H1 (cell line): ENCODE measurements at regions not wholly inside any gene's neighbourhood (a gene's known extent, or its start where the extent isn't known, plus 50 kb on each side); places are given as distances from the start of the nearest gene placed in this dataset.

ENCODE experiments used
- CTCF ChIA-PET: fragments of 300-600 bp; sonication (Branson Sonifier 250); formaldehyde crosslinking; loops from one replicate; lab custom pipeline; 2021; ENCODE audit not compliant: partially characterized antibody; lab: Charles Lee
- POLR2A ChIA-PET: fragments of 300-600 bp; sonication (Branson Sonifier 250); formaldehyde crosslinking; loops from one replicate; lab custom pipeline; 2021; ENCODE audit warnings: inconsistent platforms; ENCODE audit not compliant: partially characterized antibody; lab: Charles Lee
- DNase-seq, 2 experiments: peaks; one replicate each; pipeline versions ENCODE4 v3.0.0 to v3.0.0-alpha.2; 2010 to 2022; ENCODE audit warnings: low spot score in 2 of 2, low read depth in 1 of 2, mixed read lengths in 1 of 2
- FAIRE-seq: peaks from 2 replicates; lab custom pipeline; 2011; peaks lifted over from hg19 to GRCh38; lab: Jason Lieb, UNC
- H2AFZ ChIP-seq: 2 replicates; pipeline ENCODE4 v1.8.1; 2012; ENCODE audit warnings: low read length, inconsistent platforms
- H2AK5ac ChIP-seq: 2 replicates; pipeline ENCODE4 v1.6.1; 2013; ENCODE audit warnings: low read depth, low read length
- H2BK120ac ChIP-seq: replicated peaks from 2 replicates; pipeline ENCODE3; 2013; ENCODE audit warnings: low read depth, low read length, inconsistent platforms
- H2BK12ac ChIP-seq: 2 replicates; pipeline ENCODE4 v1.6.1; 2013; ENCODE audit warnings: low read depth, low read length
- H2BK15ac ChIP-seq: 2 replicates; pipeline ENCODE4 v1.6.1; 2013; ENCODE audit warnings: low read length
- H2BK20ac ChIP-seq: 2 replicates; pipeline ENCODE4 v1.6.1; 2013; ENCODE audit warnings: low read length
- H2BK5ac ChIP-seq: 2 replicates; pipeline ENCODE4 v1.6.1; 2013; ENCODE audit warnings: low read depth, low read length
- H3K14ac ChIP-seq: 2 replicates; pipeline ENCODE4 v1.6.1; 2013; ENCODE audit warnings: inconsistent platforms; ENCODE audit not compliant: insufficient read length
- H3K18ac ChIP-seq: 2 replicates; pipeline ENCODE4 v1.6.1; 2013; ENCODE audit warnings: low read length; ENCODE audit errors: extremely low read depth
- H3K23ac ChIP-seq: 2 replicates; pipeline ENCODE4 v1.6.1; 2013; ENCODE audit warnings: inconsistent platforms; ENCODE audit not compliant: insufficient read length
- H3K23me2 ChIP-seq: 2 replicates; pipeline ENCODE4 v1.6.1; 2013; ENCODE audit warnings: low read depth, low read length
- H3K27ac ChIP-seq: 2 replicates; pipeline ENCODE4 v1.6.1; 2011; ENCODE audit warnings: low read depth, low read length, inconsistent platforms
- H3K27me3 ChIP-seq, 4 experiments: replicated peaks in 1 of 4; 1 replicate in 1 of 4; 2 replicates in 3 of 4; pipeline versions ENCODE4 v1.6.1 to v1.8.1; 2011 to 2013; ENCODE audit warnings: low read length in 3 of 4, mild to moderate bottlenecking in 3 of 4, inconsistent platforms in 2 of 4, mixed read lengths in 2 of 4, moderate library complexity in 1 of 4; ENCODE audit not compliant: control insufficient read depth in 3 of 4, insufficient read depth in 3 of 4; ENCODE audit errors: extremely low read depth in 1 of 4
- H3K36me3 ChIP-seq, 4 experiments: 2 replicates each; pipeline versions ENCODE4 v1.6.1 to v1.8.1; 2011 to 2013; ENCODE audit warnings: mild to moderate bottlenecking in 4 of 4, low read length in 3 of 4, moderate library complexity in 2 of 4, control low read depth in 1 of 4, inconsistent platforms in 1 of 4; ENCODE audit not compliant: insufficient read depth in 4 of 4, control insufficient read depth in 2 of 4
- H3K4ac ChIP-seq: replicated peaks from 2 replicates; pipeline ENCODE3; 2013; ENCODE audit warnings: low read length, low read depth, mixed read lengths, inconsistent platforms; ENCODE audit not compliant: insufficient read length
- H3K4me1 ChIP-seq, 4 experiments: replicated peaks in 1 of 4; 1 replicate in 1 of 4; 2 replicates in 3 of 4; pipeline versions ENCODE4 v1.6.1 to v1.8.1; 2011 to 2013; ENCODE audit warnings: low read length in 3 of 4, inconsistent platforms in 2 of 4, mixed read lengths in 1 of 4; ENCODE audit not compliant: insufficient read depth in 4 of 4, control insufficient read depth in 3 of 4
- H3K4me2 ChIP-seq, 2 experiments: 2 replicates each; pipeline versions ENCODE4 v1.6.1 to v1.8.1; 2011 to 2013; ENCODE audit warnings: low read depth in 2 of 2, low read length in 2 of 2, control low read depth in 1 of 2, inconsistent platforms in 1 of 2, mild to moderate bottlenecking in 1 of 2; ENCODE audit not compliant: insufficient read depth in 1 of 2
- H3K4me3 ChIP-seq, 4 experiments: fragments of 200-600, 300-600 bp in 1 of 4; sonication (generic), shearing (Covaris generic), sonication (Bioruptor Twin) in 1 of 4; 2 replicates each; pipeline versions ENCODE4 v1.5.1 to v1.8.1; 2011 to 2016; ENCODE audit warnings: low read length in 4 of 4, low read depth in 3 of 4, control low read depth in 2 of 4, inconsistent platforms in 2 of 4, mild to moderate bottlenecking in 2 of 4, mixed read lengths in 1 of 4, moderate library complexity in 1 of 4; ENCODE audit not compliant: insufficient read depth in 2 of 4; ENCODE audit errors: extremely low read depth in 1 of 4
- H3K56ac ChIP-seq: replicated peaks from 2 replicates; pipeline ENCODE3; 2013; ENCODE audit warnings: low read depth, mild to moderate bottlenecking, mixed read lengths, low read length, inconsistent platforms; ENCODE audit not compliant: insufficient read length
- H3K79me1 ChIP-seq: 2 replicates; pipeline ENCODE4 v1.6.1; 2013; ENCODE audit warnings: low read depth, low read length, control low read depth
- H3K79me2 ChIP-seq, 2 experiments: 2 replicates each; pipeline versions ENCODE4 v1.6.1 to v1.8.1; 2012 to 2013; ENCODE audit warnings: low read length in 2 of 2, mild to moderate bottlenecking in 2 of 2, inconsistent platforms in 1 of 2; ENCODE audit not compliant: insufficient read depth in 2 of 2, control insufficient read depth in 1 of 2
- H3K9ac ChIP-seq, 4 experiments: replicated peaks in 1 of 4; 1 replicate in 1 of 4; 2 replicates in 3 of 4; pipeline versions ENCODE4 v1.6.1 to v1.8.1; 2011 to 2013; ENCODE audit warnings: low read depth in 3 of 4, low read length in 3 of 4, control low read depth in 2 of 4, mild to moderate bottlenecking in 2 of 4, moderate library complexity in 2 of 4, inconsistent platforms in 1 of 4; ENCODE audit errors: extremely low read depth in 1 of 4
- H3K9me3 ChIP-seq, 2 experiments: 2 replicates each; pipeline versions ENCODE4 v1.6.1 to v1.8.1; 2012 to 2013; ENCODE audit warnings: mild to moderate bottlenecking in 2 of 2, moderate library complexity in 2 of 2, control low read depth in 1 of 2, inconsistent platforms in 1 of 2, low read depth in 1 of 2, low read length in 1 of 2, mixed read lengths in 1 of 2; ENCODE audit not compliant: insufficient read depth in 2 of 2
- H4K20me1 ChIP-seq, 2 experiments: replicated peaks in 1 of 2; 2 replicates each; pipeline versions ENCODE3 to v1.8.1; 2011 to 2013; ENCODE audit warnings: inconsistent platforms in 2 of 2, low read length in 2 of 2, mild to moderate bottlenecking in 1 of 2; ENCODE audit not compliant: insufficient read depth in 2 of 2, control insufficient read depth in 1 of 2
- H4K5ac ChIP-seq: 2 replicates; pipeline ENCODE4 v1.6.1; 2013; ENCODE audit warnings: low read length, low read depth, mixed read lengths, inconsistent platforms; ENCODE audit not compliant: insufficient read length
- H4K8ac ChIP-seq: 2 replicates; pipeline ENCODE4 v1.8.0; 2013; ENCODE audit warnings: mild to moderate bottlenecking, moderate library complexity, low read length, inconsistent platforms; ENCODE audit not compliant: insufficient read depth; ENCODE audit errors: extremely low read depth
- H4K91ac ChIP-seq: replicated peaks from 2 replicates; pipeline ENCODE3; 2013; ENCODE audit warnings: low read length, mixed read lengths, inconsistent platforms; ENCODE audit not compliant: insufficient read length
- CBX8 ChIP-seq: fragments of 300-800, 300-1000 bp; sonication (generic); IDR thresholded peaks from 2 replicates; pipeline ENCODE4 v1.7.1; 2016; ENCODE audit warnings: low read depth, low read length, borderline replicate concordance
- CHD2 ChIP-seq: IDR thresholded peaks from 2 replicates; pipeline ENCODE4 v1.6.1; 2012; ENCODE audit warnings: low read length, improper control_type of control experiment
- KDM4A ChIP-seq: IDR thresholded peaks from one replicate; pipeline ENCODE4 v1.7.1; 2012; ENCODE audit warnings: low read depth, mild to moderate bottlenecking, moderate library complexity, low read length, inconsistent platforms; ENCODE audit not compliant: severe bottlenecking
- NRF1 ChIP-seq: IDR thresholded peaks from 2 replicates; pipeline ENCODE4 v1.6.1; 2011; ENCODE audit warnings: mild to moderate bottlenecking, low read depth, low read length, improper control_type of control experiment
- RBBP5 ChIP-seq: IDR thresholded peaks from 2 replicates; pipeline ENCODE4 v1.7.1; 2012; ENCODE audit warnings: low read depth, mild to moderate bottlenecking, inconsistent platforms, low read length, moderate library complexity, borderline replicate concordance
- RNF2 ChIP-seq: fragments of 200-900, 300-1000 bp; sonication (generic); IDR thresholded peaks from 2 replicates; pipeline ENCODE4 v1.7.1; 2016; ENCODE audit warnings: borderline replicate concordance, low read depth, mild to moderate bottlenecking, antibody characterized with exemption, low read length; ENCODE audit not compliant: poor library complexity, severe bottlenecking; ENCODE audit errors: missing control alignments
- SP2 ChIP-seq: IDR thresholded peaks from 2 replicates; pipeline ENCODE4 v1.6.1; 2012; ENCODE audit warnings: mild to moderate bottlenecking, low read length, inconsistent platforms
- SRF ChIP-seq: IDR thresholded peaks from 2 replicates; pipeline ENCODE4 v1.6.1; 2011; ENCODE audit warnings: mild to moderate bottlenecking, low read depth, low read length, moderate library complexity
- SUZ12 ChIP-seq: fragments of 200-600 bp; sonication (generic); IDR thresholded peaks from 2 replicates; pipeline ENCODE4 v1.6.1; 2012; ENCODE audit warnings: mild to moderate bottlenecking, inconsistent platforms, low read length, moderate library complexity, mixed read lengths
- TAF1 ChIP-seq: IDR thresholded peaks from 2 replicates; pipeline ENCODE4 v1.6.1; 2011; ENCODE audit warnings: mild to moderate bottlenecking, low read depth, low read length
- TCF12 ChIP-seq: IDR thresholded peaks from 2 replicates; pipeline ENCODE4 v1.6.1; 2011; ENCODE audit warnings: low read depth, mild to moderate bottlenecking, low read length
- YY1 ChIP-seq: IDR thresholded peaks from 2 replicates; pipeline ENCODE4 v1.6.1; 2011; ENCODE audit warnings: low read depth, mild to moderate bottlenecking, low read length
- WGBS, 2 experiments: shearing (Covaris generic) in 1 of 2; methylation state at CpG; one replicate each; pipeline versions ENCODE4 v1.1.6 to v1.1.7; 2013 to 2015; ENCODE audit warnings: low lambda C conversion rate in 2 of 2, mixed read lengths in 2 of 2, inconsistent platforms in 1 of 2, low coverage in 1 of 2, missing lambda C conversion rate in 1 of 2; ENCODE audit not compliant: insufficient replicate concordance in 2 of 2, insufficient coverage in 1 of 2, insufficient read length in 1 of 2; ENCODE audit errors: extremely low coverage in 1 of 2, missing lambda C conversion rate in 1 of 2; 5-methylcytosine and 5-hydroxymethylcytosine counted together

DNA sequence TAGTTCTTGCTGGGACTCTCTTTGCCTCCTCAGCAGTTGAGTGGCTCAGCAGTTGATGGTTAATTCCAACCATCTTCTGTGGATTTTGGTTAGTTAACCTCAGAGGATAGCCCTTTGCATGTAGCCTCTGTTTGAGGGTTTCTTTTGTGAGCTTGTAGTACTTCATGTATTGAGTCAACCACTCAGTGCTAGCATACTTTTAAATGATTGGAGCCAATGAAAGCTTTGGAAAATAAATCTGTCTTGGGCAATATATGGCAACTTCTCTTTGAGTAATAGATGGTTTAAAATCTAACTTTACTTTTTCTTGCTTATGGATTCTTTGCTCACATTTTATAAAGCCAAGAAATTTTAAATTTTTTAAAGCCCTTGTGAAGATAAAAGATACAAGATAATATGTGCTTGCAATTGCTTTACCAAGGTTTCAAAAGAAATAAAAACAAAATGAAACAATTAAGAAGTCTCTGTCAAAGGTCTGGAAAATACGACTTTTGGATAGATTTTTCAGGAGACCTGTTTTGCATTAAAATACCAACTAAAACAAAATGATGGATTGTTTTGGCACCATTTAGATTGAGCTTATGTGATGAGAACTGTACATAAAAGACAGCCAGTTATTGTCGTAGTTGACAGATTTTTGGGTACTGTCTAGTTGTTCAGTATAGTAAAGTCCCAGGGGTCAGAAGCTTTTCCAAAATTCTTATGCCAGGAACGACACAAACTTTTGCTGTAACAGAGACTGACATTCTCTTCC, 181.9 kb downstream of the SPRY1 start:
- POLR2A ChIA-PET = no interaction called here

More for the DNA sequence above, 181.9 kb downstream of the SPRY1 start:
- no peak overlapping the region for H2BK120ac ChIP-seq
- no peak overlapping the region for H2AK5ac ChIP-seq
- H3K36me3 ChIP-seq = no peaks in the 10 kb centered on the region
- H4K5ac ChIP-seq = no peak overlapping the region
- no peak overlapping the region for H4K91ac ChIP-seq
- H2BK15ac ChIP-seq = no peak overlapping the region
- H3K4me2 ChIP-seq = no peak overlapping the region
- H3K4me1 ChIP-seq = no peaks in the 10 kb centered on the region
- H3K14ac ChIP-seq = no peak overlapping the region
- H3K56ac ChIP-seq = no peak overlapping the region
- H3K23ac ChIP-seq = no peak overlapping the region
- 86% methylated on average over 3 of the region's 3 CpGs; no CpG with 5 or more reads in 1 of the 2 experiments for WGBS, 2 experiments
- CTCF ChIA-PET = interaction anchor here (1.2 to 2.3 kb wide), 2 partner anchors 14 to 22 kb away, joined by 3 to 6 read pairs; no protein-coding TSS in a partner anchor
- no peak overlapping the region for H2BK12ac ChIP-seq
- no peak for DNase-seq
- no peaks in the 10 kb centered on the region for H3K27me3 ChIP-seq
- no peak for FAIRE-seq
- H3K9me3 ChIP-seq = peaks cover 9 to 16% of the 10 kb centered on the region in 2 experiments
- no peaks in the 10 kb centered on the region for H3K23me2 ChIP-seq
- no peaks in the 10 kb centered on the region for H3K79me2 ChIP-seq
- no peaks in the 10 kb centered on the region for H3K79me1 ChIP-seq
- no peak overlapping the region for H3K18ac ChIP-seq
- H3K4ac ChIP-seq = no peak overlapping the region
- H2AFZ ChIP-seq = 0 out of 2 replicates have a peak overlapping the region, but pooled peaks have one; percentile 37
- no peak for TF ChIP-seq TAF1
- no peak for TF ChIP-seq YY1
- no peak for TF ChIP-seq NRF1
- no peak for TF ChIP-seq RBBP5
- TF ChIP-seq CBX8 = no peak
- no peak for TF ChIP-seq SUZ12
- no peak for TF ChIP-seq KDM4A
- TF ChIP-seq RNF2 = no peak
- no peak for TF ChIP-seq SP2
- TF ChIP-seq CHD2 = no peak
- no peak for TF ChIP-seq TCF12
- no peak for TF ChIP-seq SRF
- no peak overlapping the region for H3K9ac ChIP-seq
- no peak overlapping the region for H4K8ac ChIP-seq
- no peak overlapping the region for H3K27ac ChIP-seq
- no peak overlapping the region for H2BK5ac ChIP-seq
- H2BK20ac ChIP-seq = no peak overlapping the region
- no peak overlapping the region for H3K4me3 ChIP-seq
- no peaks in the 10 kb centered on the region for H4K20me1 ChIP-seq
